ENCODE measurements at regions not wholly inside any gene's neighbourhood (a gene's known extent, or its start where the extent isn't known, plus 50 kb on each side); places are given as distances from the start of the nearest gene placed in this dataset.

DNA sequence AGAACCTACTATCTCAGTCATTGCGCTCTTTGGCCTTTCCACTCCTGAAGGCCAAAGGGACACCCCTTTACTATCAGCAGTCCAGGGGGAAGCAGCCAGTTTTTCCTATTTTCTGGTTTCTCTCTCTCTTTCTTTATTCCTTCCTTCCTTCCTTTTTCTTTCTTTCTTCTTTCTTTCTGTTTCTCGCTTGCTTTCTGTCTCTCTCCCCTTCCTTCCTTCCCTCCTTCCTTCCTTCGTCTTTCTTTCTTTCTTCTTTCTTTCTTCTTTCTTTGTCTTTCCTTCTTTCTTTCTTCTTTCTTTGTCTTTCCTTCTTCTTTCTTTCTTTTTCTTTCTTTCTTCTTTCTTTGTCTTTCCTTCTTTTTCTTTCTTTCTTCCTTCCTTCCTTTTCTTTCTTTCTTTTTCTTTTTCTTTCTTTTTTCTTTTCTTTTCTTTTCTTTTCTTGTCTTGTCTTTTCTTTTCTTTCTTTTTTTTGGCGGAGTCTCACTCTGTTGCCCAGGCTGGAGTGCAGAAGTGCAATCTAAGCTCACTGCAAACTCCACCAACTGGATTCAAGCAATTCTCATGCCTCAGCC, 64.9 kb upstream of the OTX2 start:
- TF ChIP-seq, protein P1, sequence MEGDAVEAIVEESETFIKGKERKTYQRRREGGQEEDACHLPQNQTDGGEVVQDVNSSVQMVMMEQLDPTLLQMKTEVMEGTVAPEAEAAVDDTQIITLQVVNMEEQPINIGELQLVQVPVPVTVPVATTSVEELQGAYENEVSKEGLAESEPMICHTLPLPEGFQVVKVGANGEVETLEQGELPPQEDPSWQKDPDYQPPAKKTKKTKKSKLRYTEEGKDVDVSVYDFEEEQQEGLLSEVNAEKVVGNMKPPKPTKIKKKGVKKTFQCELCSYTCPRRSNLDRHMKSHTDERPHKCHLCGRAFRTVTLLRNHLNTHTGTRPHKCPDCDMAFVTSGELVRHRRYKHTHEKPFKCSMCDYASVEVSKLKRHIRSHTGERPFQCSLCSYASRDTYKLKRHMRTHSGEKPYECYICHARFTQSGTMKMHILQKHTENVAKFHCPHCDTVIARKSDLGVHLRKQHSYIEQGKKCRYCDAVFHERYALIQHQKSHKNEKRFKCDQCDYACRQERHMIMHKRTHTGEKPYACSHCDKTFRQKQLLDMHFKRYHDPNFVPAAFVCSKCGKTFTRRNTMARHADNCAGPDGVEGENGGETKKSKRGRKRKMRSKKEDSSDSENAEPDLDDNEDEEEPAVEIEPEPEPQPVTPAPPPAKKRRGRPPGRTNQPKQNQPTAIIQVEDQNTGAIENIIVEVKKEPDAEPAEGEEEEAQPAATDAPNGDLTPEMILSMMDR (conservative IDR thresholded peaks at IDR 0.05; ENCODE audit: low read depth, low read length): no peak
- DNase-seq (ENCODE audit: low read depth): no peak
- H3K4me3 ChIP-seq (ENCODE audit: low read depth, low read length): no peak overlapping the region

DNA sequence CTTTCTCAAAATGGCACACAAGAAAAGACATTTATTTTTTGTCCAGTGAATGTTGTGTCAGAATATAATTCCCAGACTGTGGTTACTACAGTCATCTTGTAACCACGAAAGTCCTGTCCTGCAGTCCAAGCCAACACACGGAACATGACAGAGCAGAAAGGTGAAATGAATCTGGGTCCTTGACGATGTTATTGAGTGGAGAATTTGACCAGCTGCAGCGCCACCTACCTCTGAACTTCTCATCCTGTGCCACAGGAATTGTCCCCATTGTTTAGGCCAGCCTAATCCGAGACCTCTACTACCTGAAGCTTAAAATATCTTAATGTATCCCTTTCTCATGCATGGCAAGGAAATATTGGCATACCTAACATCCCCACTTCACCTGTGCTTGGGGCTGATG, 64.1 kb upstream of the OTX2 start:
- DNase-seq (ENCODE audit: low read depth): no peak
- no peak overlapping the region for H3K4me3 ChIP-seq (ENCODE audit: low read depth, low read length)
- TF ChIP-seq, protein P1 (conservative IDR thresholded peaks at IDR 0.05; ENCODE audit: low read depth, low read length): no peak

DNA sequence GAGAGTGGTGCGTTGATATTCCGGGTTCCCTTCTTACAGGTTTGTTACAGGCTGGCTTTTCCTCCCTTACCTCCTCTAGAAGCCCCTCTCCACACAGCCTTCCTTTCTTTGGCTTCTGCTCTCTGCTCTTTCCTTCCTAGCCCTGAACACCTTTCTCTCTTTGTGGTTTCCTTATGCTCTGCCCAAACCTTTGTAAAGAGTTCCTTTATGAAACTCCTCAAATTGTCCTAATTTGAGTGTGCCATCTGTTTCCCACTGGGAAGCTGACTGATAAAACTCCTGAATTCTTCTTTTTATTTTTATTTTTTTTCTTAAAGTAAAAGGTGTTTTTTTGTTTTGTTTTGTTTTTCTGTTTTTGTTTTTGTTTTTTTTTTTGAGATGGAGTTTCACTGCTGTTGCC, 60.1 kb upstream of the OTX2 start:
- TF ChIP-seq, protein P1 (conservative IDR thresholded peaks at IDR 0.05; ENCODE audit: low read depth, low read length): no peak
- no peak overlapping the region for H3K4me3 ChIP-seq (ENCODE audit: low read depth, low read length)
- no peak for DNase-seq (ENCODE audit: low read depth)

DNA sequence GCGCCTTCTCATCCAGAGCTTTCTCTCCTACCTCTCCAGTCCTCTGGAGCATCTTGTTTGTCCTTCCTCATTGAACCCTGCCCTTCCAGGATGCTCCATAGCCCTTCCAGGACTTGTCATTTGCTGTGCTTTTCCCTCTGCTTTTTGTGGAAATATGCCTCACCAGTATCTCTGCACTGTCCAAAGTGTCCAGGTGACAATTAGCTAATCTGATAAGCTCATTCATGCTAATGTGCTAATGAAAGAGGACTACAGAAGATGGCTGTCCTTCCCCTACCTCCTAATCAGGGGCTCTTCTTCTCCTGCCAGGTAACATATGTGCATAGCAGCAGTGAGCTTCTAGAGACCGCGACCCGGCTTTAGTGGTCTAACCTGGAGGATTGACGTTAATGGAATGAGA, 58.4 kb upstream of the OTX2 start:
- H3K4me3 ChIP-seq (ENCODE audit: low read depth, low read length): no peak overlapping the region
- no peak for DNase-seq (ENCODE audit: low read depth)
- TF ChIP-seq, protein P1 (conservative IDR thresholded peaks at IDR 0.05; ENCODE audit: low read depth, low read length): no peak

DNA sequence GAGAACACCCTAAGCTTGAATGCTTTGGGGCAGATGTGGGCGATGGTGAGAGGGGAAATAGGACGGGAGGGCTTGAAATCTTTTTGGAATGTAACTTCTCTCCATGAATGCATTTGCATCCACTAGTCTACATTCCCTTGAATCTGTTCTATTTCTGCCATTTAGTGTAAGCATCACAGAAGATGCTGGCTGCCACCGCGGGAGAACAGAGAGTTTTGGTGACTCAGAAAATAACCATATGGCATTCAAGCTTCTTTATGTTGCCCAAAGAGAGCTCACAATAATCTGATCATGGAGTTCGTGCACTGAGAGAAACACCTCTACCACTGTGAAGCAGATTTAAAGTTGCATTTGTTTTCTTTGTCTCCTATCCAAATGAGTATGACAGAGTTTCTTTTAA, 52.6 kb upstream of the OTX2 start:
- DNase-seq (ENCODE audit: low read depth): no peak
- H3K4me3 ChIP-seq (ENCODE audit: low read depth, low read length): no peak overlapping the region
- TF ChIP-seq, protein P1 (conservative IDR thresholded peaks at IDR 0.05; ENCODE audit: low read depth, low read length): no peak

DNA sequence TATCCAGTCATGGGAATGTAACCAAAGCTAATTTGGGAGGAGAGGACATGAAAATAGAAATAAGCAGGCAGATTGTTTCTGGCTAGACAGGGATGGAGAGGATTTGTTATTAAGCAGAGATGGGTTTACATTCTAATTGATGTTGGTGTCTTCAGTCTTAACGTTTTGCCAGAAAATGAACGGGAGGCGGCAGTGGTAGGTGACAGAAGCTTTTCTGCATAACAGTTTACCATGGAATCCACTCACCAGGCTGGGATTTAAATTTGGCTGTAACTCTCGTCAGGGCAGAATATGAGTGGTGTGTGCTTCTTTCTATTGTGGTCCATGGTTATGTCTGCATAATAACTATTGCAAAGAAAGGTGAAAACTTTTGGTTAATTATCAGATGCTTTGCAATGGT, 50.2 kb upstream of the OTX2 start:
- H3K4me3 ChIP-seq (ENCODE audit: low read depth, low read length): no peak overlapping the region
- no peak for DNase-seq (ENCODE audit: low read depth)
- TF ChIP-seq, protein P1 (conservative IDR thresholded peaks at IDR 0.05; ENCODE audit: low read depth, low read length): no peak

Data from choroid plexus epithelial cell (primary cell).